ENCODE measurements at regions not wholly inside any gene's neighbourhood (a gene's known extent, or its start where the extent isn't known, plus 50 kb on each side); places are given as distances from the start of the nearest gene placed in this dataset.

DNA sequence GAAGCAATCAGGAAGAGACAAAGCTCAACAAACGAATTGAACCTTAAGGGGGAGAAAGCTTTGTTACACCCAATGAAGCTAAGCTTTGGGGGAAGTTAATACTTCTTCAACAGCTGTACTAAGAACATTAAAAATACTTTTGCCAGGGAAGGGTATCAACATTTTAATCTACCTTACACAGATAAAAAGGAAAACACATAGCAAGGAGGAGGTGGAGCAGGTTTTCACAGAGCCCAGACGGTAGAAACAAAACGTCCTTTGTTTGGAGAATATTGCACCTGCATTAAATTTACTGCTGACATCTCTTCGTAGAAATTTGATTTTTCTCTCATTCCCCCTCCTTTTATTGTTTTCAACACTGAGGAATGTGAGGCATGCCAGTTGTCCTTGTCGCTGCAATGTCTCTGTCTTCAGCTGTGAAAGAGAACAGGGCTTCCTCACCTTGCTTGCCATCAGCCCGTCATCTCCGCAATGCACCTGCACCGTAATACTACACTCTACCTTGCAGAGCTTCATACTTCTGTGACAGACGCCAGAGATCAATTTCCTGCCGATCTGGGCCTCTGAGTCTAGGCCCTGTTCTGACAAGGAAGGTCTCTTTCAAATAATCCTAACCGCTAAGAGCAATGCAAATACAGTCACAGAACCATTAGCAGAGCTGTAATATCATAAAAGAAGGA is 270.8 kb downstream of the SPRY2 start:
- TF ChIP-seq CTCF (IDR thresholded peaks at IDR 0.05) (no peak), POLR2A (IDR thresholded peaks at IDR 0.05) (no peak)

Data from heart left ventricle (tissue), 13 donors.